Activated CD4-positive, alpha-beta T cell treated with anti-CD3 and anti-CD28 coated beads, Interleukin-2, amount 10 ng/mL, durations not matched to agents 24 days and 14 days (primary cell): ENCODE measurements at regions not wholly inside any gene's neighbourhood (a gene's known extent, or its start where the extent isn't known, plus 50 kb on each side); places are given as distances from the start of the nearest gene placed in this dataset.
"Not testable (repeated sequence)": the region's sequence is repeated elsewhere in the genome, so short reads cannot be mapped to it uniquely, and the experiment has no call there.

ENCODE experiments used
- DNase-seq: peaks from one replicate; pipeline ENCODE4 v3.0.0; 2022
- H3K27ac Mint-ChIP-seq: one replicate; pipeline ENCODE4 v1.8.0; 2022; ENCODE audit warnings: mild to moderate bottlenecking, mixed read lengths
- H3K27me3 Mint-ChIP-seq: one replicate; pipeline ENCODE4 v1.8.0; 2022; ENCODE audit warnings: mixed read lengths
- H3K36me3 Mint-ChIP-seq: one replicate; pipeline ENCODE4 v1.8.0; 2022; ENCODE audit warnings: low read depth, mild to moderate bottlenecking, mixed read lengths
- H3K4me1 Mint-ChIP-seq: one replicate; pipeline ENCODE4 v1.8.0; 2021; ENCODE audit warnings: mixed read lengths
- H3K4me3 Mint-ChIP-seq: one replicate; pipeline ENCODE4 v1.8.0; 2022; ENCODE audit warnings: mild to moderate bottlenecking, moderate library complexity, mixed read lengths
- H3K9me3 Mint-ChIP-seq: one replicate; pipeline ENCODE4 v1.8.0; 2021; ENCODE audit warnings: mixed read lengths
- intact Hi-C: fragments of 100-400 bp; cut with micrococcal nuclease; formaldehyde crosslinking; loops from one replicate; pipeline ENCODE4 v1.15.1; 2023

GRCh38 chr12:91250273-91250665, 67.7 kb upstream of the DCN start:
- no peaks in the 10 kb centered on the region for H3K36me3 Mint-ChIP-seq
- H3K4me1 Mint-ChIP-seq: no peaks in the 10 kb centered on the region
- intact Hi-C loops: no loop called here
- no peaks in the 10 kb centered on the region for H3K27me3 Mint-ChIP-seq
- H3K27ac Mint-ChIP-seq: no peak overlapping the region
- H3K9me3 Mint-ChIP-seq: no peaks in the 10 kb centered on the region
- H3K4me3 Mint-ChIP-seq: no peak overlapping the region
- DNase-seq: no peak

- Mint-ChIP-seq H3K4me1 (no peaks in the 10 kb centered on the region), H3K27ac (no peak overlapping the region), H3K36me3 (no peaks in the 10 kb centered on the region), H3K4me3 (no peak overlapping the region), H3K27me3 (no peaks in the 10 kb centered on the region), H3K9me3 (no peaks in the 10 kb centered on the region)
- DNase-seq: no peak
- intact Hi-C loops: no loop called here
Observed at GRCh38 chr12:91249518-91250272, 67.1 kb upstream of the DCN start.

- no peaks in the 10 kb centered on the region for H3K36me3 Mint-ChIP-seq
- intact Hi-C loops: no loop called here
- no peaks in the 10 kb centered on the region for H3K27me3 Mint-ChIP-seq
- no peak overlapping the region for H3K4me3 Mint-ChIP-seq
- no peaks in the 10 kb centered on the region for H3K9me3 Mint-ChIP-seq
- no peaks in the 10 kb centered on the region for H3K4me1 Mint-ChIP-seq
- DNase-seq: no peak
- H3K27ac Mint-ChIP-seq: no peak overlapping the region
Observed at GRCh38 chr12:91249054-91249453, 66.4 kb upstream of the DCN start.

GRCh38 chr12:91243177-91243576, 60.6 kb upstream of the DCN start:
- intact Hi-C loops, H3K36me3 Mint-ChIP-seq, H3K27me3 Mint-ChIP-seq, H3K9me3 Mint-ChIP-seq, DNase-seq, H3K4me3 Mint-ChIP-seq, H3K27ac Mint-ChIP-seq, H3K4me1 Mint-ChIP-seq: not testable (repeated sequence)

- Mint-ChIP-seq H3K36me3 (no peaks in the 10 kb centered on the region), H3K4me1 (no peaks in the 10 kb centered on the region), H3K27me3 (no peaks in the 10 kb centered on the region), H3K27ac (no peak overlapping the region), H3K4me3 (no peak overlapping the region), H3K9me3 (no peaks in the 10 kb centered on the region)
- intact Hi-C loops: no loop called here
- no peak for DNase-seq
Observed at GRCh38 chr12:91241756-91242155, 59.1 kb upstream of the DCN start.

- H3K36me3 Mint-ChIP-seq: no peaks in the 10 kb centered on the region
Observed at GRCh38 chr12:91240386-91241095, 57.9 kb upstream of the DCN start.

GRCh38 chr12:91239481-91239880, 56.9 kb upstream of the DCN start:
- no peak overlapping the region for H3K27ac Mint-ChIP-seq
- no peaks in the 10 kb centered on the region for H3K27me3 Mint-ChIP-seq
- no peaks in the 10 kb centered on the region for H3K4me1 Mint-ChIP-seq
- no peak overlapping the region for H3K4me3 Mint-ChIP-seq
- intact Hi-C loops: no loop called here
- no peak for DNase-seq
- no peaks in the 10 kb centered on the region for H3K9me3 Mint-ChIP-seq
- no peaks in the 10 kb centered on the region for H3K36me3 Mint-ChIP-seq

More at GRCh38 chr12:91240386-91241095, 57.9 kb upstream of the DCN start:
- H3K9me3 Mint-ChIP-seq: no peaks in the 10 kb centered on the region
- no peaks in the 10 kb centered on the region for H3K4me1 Mint-ChIP-seq
- H3K4me3 Mint-ChIP-seq: no peak overlapping the region
- H3K27me3 Mint-ChIP-seq: no peaks in the 10 kb centered on the region
- DNase-seq: no peak
- intact Hi-C loops: no loop called here
- no peak overlapping the region for H3K27ac Mint-ChIP-seq
